RPMI7951 (cell line): ENCODE measurements at regions not wholly inside any gene's neighbourhood (a gene's known extent, or its start where the extent isn't known, plus 50 kb on each side); places are given as distances from the start of the nearest gene placed in this dataset.

ENCODE experiments used
- DNase-seq: peaks from one replicate; pipeline ENCODE4 v3.0.0-alpha.2; 2012; ENCODE audit warnings: low read depth

- DNase-seq: no peak
These were observed 329.7 kb upstream of the ST6GAL2 start for GRCh38 chr2:107215401-107216350.

GRCh38 chr2:107218208-107218607 is 332.2 kb upstream of the ST6GAL2 start:
- DNase-seq: no peak

DNA sequence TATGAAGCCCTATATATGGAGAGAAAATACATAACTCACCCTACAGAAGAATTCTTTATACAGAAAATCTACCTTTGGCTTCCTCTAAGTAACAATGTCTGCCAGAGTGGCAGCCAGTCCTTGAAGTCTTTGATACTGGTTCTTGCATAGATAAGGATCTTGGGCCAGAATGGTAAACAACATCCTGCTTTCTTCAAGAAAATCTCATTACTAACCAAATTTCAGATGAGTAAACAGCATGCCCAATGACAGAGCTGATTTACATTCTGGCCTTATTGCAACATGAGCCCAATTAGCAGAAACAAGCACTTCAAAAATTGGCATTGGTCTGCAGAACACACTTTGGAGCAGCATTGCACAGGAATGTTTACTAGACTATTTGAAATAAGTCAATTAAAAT is 336.5 kb upstream of the ST6GAL2 start:
- DNase-seq: no peak

DNA sequence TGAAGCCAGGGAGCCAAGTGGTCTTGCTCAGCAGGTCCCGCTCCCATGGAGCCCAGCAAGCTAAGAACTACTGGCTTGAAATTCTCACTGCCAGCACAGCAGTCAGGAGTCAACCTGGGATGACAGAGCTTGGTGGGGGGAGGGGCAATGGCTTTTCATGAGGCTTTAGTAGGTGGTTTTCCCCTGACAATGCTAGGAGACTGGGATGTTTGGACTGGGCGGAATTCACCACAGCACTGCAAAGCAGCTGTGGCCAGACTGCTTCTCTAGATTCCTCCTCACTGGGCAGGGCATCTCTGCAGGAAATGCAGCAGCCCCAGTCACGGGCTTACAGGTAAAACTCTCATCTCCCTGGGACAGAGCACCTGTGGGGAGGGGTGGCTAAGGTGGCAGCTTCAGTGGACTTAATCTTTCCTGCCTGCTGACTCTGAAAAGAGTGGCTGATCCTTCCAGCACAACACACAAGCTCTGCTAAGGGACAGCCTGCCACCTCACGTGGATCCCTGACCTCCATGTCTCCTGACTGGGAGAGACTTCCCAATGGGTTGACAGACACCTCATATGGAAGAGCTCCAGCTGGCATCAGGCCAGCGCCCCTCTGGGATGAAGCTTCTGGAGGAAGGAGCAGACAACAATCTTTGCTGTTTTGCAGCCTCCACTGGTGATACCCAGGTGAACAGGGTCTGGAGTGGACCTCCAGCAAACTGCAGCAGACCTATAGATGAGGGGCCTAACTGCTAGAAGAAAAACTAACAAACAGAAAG is 349.7 kb upstream of the ST6GAL2 start:
- no peak for DNase-seq

- DNase-seq: no peak
These were observed 356.8 kb upstream of the ST6GAL2 start for GRCh38 chr2:107242811-107243210.

GRCh38 chr2:107248932-107249331 is 363.0 kb upstream of the ST6GAL2 start:
- DNase-seq: no peak

DNA sequence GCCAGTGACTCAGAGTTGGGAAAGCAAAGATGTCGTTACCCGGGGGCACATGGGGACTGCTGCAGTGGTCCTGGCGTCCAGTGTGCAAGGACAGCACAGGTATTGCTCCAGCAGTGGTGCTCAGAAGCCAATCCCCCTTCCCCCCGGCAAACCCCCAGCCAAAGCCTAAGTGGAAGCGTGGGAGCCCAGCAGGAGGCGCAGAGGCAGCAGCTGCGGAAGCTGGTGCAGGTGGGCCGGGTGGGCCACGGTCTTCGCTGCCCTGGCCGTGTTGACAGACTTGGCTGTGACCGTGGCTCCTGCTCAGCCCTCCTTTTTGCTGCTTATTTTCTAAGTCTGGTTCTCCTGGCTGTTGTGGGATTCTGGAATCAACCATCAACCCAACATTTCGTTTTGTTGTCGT is 369.8 kb upstream of the ST6GAL2 start:
- no peak for DNase-seq

- no peak for DNase-seq
These were observed 372.8 kb upstream of the ST6GAL2 start for GRCh38 chr2:107258531-107259407.

GRCh38 chr2:107259408-107260195 is 373.6 kb upstream of the ST6GAL2 start:
- DNase-seq: no peak

DNA sequence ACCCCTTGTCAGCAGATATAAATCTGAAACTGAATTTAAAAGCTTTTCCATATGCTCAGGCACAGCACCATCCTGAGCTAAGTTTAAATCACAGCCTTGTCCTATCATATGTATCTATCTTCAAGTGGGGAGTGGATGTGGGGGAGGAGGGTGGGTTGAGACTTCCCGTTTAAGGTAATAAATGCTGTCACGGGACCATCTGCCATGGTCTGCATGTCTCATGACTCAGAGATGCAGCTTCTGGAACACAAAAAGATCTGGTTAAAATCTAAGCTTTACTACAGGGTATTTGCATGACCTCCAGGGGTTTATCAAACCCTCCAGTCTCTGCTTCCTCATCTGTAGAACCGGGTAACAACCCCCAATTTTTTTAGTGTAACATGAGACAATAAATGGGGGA is 377.7 kb upstream of the ST6GAL2 start:
- peak; percentile 3 for DNase-seq

GRCh38 chr2:107264184-107264583 is 378.2 kb upstream of the ST6GAL2 start:
- no peak for DNase-seq

- DNase-seq: no peak
These were observed 380.6 kb upstream of the ST6GAL2 start for GRCh38 chr2:107266555-107266954.

GRCh38 chr2:107267086-107267485 is 381.1 kb upstream of the ST6GAL2 start:
- no peak for DNase-seq

DNA sequence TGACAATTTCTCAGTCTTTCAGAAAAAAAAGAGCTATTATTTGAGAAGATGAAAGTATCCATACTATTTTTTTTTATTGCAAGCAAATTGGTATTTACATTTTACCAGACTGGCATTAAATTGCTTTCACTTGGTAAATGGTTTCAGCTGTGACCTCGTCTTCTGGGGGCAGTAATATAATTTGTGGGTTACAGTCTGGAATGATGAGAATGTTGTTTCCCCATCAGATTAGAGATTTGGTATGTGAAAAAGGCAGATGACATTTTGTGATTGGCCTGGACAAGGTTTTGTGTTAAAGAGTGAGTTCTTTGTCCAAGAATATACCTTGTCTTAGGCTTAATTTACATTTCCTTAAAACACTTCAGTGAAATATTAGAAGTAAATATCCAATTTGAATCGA is 390.1 kb upstream of the ST6GAL2 start:
- peak; percentile 3 for DNase-seq

GRCh38 chr2:107278672-107279071 is 392.7 kb upstream of the ST6GAL2 start:
- DNase-seq: no peak

DNA sequence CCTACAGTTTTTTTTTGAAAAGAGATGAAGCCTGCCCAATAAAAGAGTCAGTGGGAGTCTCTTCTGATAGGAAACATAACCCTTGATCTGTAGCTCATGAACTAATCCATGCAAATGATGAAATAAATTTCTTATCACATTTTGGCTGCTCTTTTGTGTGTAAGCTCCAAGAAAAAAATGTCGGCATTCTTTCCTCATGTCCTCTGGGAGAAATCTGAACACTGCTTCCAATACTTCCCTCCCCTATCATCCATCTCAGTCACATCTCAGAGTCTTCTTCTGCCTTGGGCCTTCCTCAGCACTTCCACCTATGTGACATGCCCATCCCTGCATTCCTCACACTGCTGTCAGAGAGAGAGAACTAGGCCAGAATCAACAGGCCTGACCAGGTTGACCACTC is 395.7 kb upstream of the ST6GAL2 start:
- DNase-seq: no peak

DNA sequence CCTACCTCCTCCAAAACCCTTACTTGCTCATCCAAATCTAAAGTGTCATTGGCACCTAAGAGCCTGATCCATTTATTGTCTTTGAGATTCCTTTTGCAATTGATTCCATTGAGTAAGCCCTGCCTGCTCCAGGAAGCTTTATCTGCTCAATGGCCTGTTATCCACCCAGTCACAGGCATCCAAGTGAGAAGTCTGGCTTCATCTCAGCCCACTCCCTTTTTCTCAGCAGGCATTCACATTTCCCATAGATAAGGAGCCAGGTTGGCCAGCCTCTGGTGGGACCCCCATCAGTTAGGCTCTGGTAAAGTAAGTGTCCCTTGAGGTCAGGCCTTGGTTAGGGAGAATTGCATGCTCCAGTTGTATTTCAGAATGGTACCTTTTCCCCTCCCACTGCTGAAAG is 396.2 kb upstream of the ST6GAL2 start:
- no peak for DNase-seq

GRCh38 chr2:107285621-107286299 is 399.8 kb upstream of the ST6GAL2 start:
- DNase-seq: no peak

DNA sequence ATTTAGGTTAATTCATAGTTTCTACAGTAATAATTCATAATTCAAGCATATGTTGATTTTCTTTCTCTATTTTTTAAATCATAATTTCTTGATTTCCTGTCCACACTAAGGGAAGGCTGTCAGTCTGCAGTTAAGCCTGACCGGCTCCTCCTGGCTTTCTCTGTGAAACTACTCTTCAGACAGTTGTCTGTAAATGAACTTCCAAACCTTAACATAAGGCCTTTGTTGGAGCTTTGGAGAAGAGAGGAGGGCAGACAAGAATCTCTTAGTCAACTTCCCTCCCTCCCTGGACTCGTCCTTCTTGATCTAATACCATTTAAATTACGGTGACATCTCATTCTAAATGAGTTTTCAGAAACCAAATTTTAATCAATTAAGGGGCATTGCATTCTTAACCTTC is 404.1 kb upstream of the ST6GAL2 start:
- no peak for DNase-seq

GRCh38 chr2:107303964-107304363 is 418.0 kb upstream of the ST6GAL2 start:
- peak; percentile 35 for DNase-seq

DNA sequence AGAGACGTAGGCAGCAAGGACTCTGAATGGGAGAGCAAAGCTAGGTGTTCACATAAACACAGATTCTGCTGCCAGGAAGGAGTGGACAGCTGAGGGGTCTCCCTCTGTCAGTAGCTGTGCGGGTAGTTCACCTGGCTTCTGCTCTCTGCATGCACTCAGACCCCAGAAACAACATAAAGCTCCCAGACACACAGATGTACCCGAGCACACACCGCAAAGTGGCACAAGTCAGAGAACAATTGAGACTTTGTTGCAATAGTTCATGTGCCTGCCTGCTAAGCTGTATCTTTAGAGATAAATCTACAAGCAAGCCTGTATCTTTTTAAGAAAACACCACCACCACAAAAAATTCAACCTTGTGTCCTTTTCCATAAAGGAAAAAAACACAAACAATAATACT is 420.0 kb upstream of the ST6GAL2 start:
- no peak for DNase-seq
